ENCODE measurements at regions not wholly inside any gene's neighbourhood (a gene's known extent, or its start where the extent isn't known, plus 50 kb on each side); places are given as distances from the start of the nearest gene placed in this dataset.

GRCh38 chr1:57882072-57882471, 458.2 kb upstream of the DAB1 start:
- TF ChIP-seq, protein P1, sequence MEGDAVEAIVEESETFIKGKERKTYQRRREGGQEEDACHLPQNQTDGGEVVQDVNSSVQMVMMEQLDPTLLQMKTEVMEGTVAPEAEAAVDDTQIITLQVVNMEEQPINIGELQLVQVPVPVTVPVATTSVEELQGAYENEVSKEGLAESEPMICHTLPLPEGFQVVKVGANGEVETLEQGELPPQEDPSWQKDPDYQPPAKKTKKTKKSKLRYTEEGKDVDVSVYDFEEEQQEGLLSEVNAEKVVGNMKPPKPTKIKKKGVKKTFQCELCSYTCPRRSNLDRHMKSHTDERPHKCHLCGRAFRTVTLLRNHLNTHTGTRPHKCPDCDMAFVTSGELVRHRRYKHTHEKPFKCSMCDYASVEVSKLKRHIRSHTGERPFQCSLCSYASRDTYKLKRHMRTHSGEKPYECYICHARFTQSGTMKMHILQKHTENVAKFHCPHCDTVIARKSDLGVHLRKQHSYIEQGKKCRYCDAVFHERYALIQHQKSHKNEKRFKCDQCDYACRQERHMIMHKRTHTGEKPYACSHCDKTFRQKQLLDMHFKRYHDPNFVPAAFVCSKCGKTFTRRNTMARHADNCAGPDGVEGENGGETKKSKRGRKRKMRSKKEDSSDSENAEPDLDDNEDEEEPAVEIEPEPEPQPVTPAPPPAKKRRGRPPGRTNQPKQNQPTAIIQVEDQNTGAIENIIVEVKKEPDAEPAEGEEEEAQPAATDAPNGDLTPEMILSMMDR (IDR thresholded peaks at IDR 0.05), result no peak
- TF ChIP-seq ZFX (IDR thresholded peaks at IDR 0.05; ENCODE audit: borderline replicate concordance), result no peak

All from 22Rv1 (cell line).